HUES6 (cell line): ENCODE measurements at regions not wholly inside any gene's neighbourhood (a gene's known extent, or its start where the extent isn't known, plus 50 kb on each side); places are given as distances from the start of the nearest gene placed in this dataset.

Experiments
- H3K27ac ChIP-seq: 2 replicates; pipeline ENCODE4 v1.7.0; 2013; ENCODE audit warnings: low read depth, mild to moderate bottlenecking, low read length, inconsistent platforms
- H3K27me3 ChIP-seq: 2 replicates; pipeline ENCODE4 v1.6.1; 2013; ENCODE audit warnings: low read length; ENCODE audit not compliant: control insufficient read depth, insufficient read depth
- H3K36me3 ChIP-seq: 2 replicates; pipeline ENCODE4 v1.6.1; 2013; ENCODE audit warnings: low read length; ENCODE audit not compliant: control insufficient read depth, insufficient read depth
- H3K4me1 ChIP-seq: 2 replicates; pipeline ENCODE4 v1.6.1; 2013; ENCODE audit warnings: low read length; ENCODE audit not compliant: control insufficient read depth, insufficient read depth
- H3K4me3 ChIP-seq: 2 replicates; pipeline ENCODE4 v1.5.1; 2013; ENCODE audit warnings: low read depth, low read length
- H3K9ac ChIP-seq: one replicate; pipeline ENCODE4 v1.6.1; 2013; ENCODE audit warnings: mild to moderate bottlenecking, low read length
- H3K9me3 ChIP-seq: 2 replicates; pipeline ENCODE4 v1.6.1; 2013; ENCODE audit warnings: low read depth, low read length; ENCODE audit not compliant: control insufficient read depth, insufficient read depth

- no peaks in the 10 kb centered on the region for H3K36me3 ChIP-seq
- no peaks in the 10 kb centered on the region for H3K9me3 ChIP-seq
- H3K9ac ChIP-seq, result no peak overlapping the region
- H3K27ac ChIP-seq, result peak overlapping the region; percentile 62; the same call in 1 of the 2 replicates
- peak overlapping the region; percentile 20; the same call in 1 of the 2 replicates for H3K4me3 ChIP-seq
- H3K27me3 ChIP-seq, result no peaks in the 10 kb centered on the region
- H3K4me1 ChIP-seq, result peaks cover 34% of the 10 kb centered on the region
Measured at GRCh38 chr1:232538224-232538942, 91.5 kb downstream of the SIPA1L2 start.

- H3K27ac ChIP-seq, result no peak overlapping the region
- H3K4me1 ChIP-seq, result peaks cover 34% of the 10 kb centered on the region
- no peak overlapping the region for H3K9ac ChIP-seq
- H3K27me3 ChIP-seq, result no peaks in the 10 kb centered on the region
- H3K36me3 ChIP-seq, result peaks cover 5% of the 10 kb centered on the region; the same call in 1 of the 2 replicates
- no peak overlapping the region for H3K4me3 ChIP-seq
- H3K9me3 ChIP-seq, result no peaks in the 10 kb centered on the region
Measured at GRCh38 chr1:232534552-232535517, 95.1 kb downstream of the SIPA1L2 start.

- Histone ChIP-seq H3K4me3 (no peak overlapping the region), H3K27ac (no peak overlapping the region), H3K27me3 (no peaks in the 10 kb centered on the region), H3K9ac (no peak overlapping the region), H3K4me1 (peaks cover 20% of the 10 kb centered on the region), H3K36me3 (peaks cover 5% of the 10 kb centered on the region; the same call in 1 of the 2 replicates), H3K9me3 (no peaks in the 10 kb centered on the region)
Measured at GRCh38 chr1:232533328-232533727, 96.6 kb downstream of the SIPA1L2 start.

GRCh38 chr1:232532901-232533300 is 97.0 kb downstream of the SIPA1L2 start:
- Histone ChIP-seq H3K4me3 (no peak overlapping the region), H3K27me3 (no peaks in the 10 kb centered on the region), H3K4me1 (peaks cover 16% of the 10 kb centered on the region), H3K9ac (no peak overlapping the region), H3K27ac (no peak overlapping the region), H3K36me3 (peaks cover 5% of the 10 kb centered on the region; the same call in 1 of the 2 replicates), H3K9me3 (no peaks in the 10 kb centered on the region)

- no peaks in the 10 kb centered on the region for H3K9me3 ChIP-seq
- H3K4me1 ChIP-seq, result peaks cover 15% of the 10 kb centered on the region; the same call in 1 of the 2 replicates
- H3K27me3 ChIP-seq, result no peaks in the 10 kb centered on the region
- H3K9ac ChIP-seq, result no peak overlapping the region
- H3K27ac ChIP-seq, result no peak overlapping the region
- H3K36me3 ChIP-seq, result peaks cover 5% of the 10 kb centered on the region; the same call in 1 of the 2 replicates
- no peak overlapping the region for H3K4me3 ChIP-seq
Measured at GRCh38 chr1:232531291-232531690, 98.6 kb downstream of the SIPA1L2 start.

- Histone ChIP-seq H3K4me3 (no peak overlapping the region), H3K9ac (no peak overlapping the region), H3K9me3 (no peaks in the 10 kb centered on the region), H3K36me3 (peaks cover 5% of the 10 kb centered on the region; the same call in 1 of the 2 replicates), H3K4me1 (peaks cover 12% of the 10 kb centered on the region; the same call in 1 of the 2 replicates), H3K27ac (no peak overlapping the region), H3K27me3 (no peaks in the 10 kb centered on the region)
Measured at GRCh38 chr1:232529747-232530146, 100.2 kb downstream of the SIPA1L2 start.

GRCh38 chr1:232528472-232529089 is 101.4 kb downstream of the SIPA1L2 start:
- H3K9ac ChIP-seq, result no peak overlapping the region
- no peak overlapping the region for H3K27ac ChIP-seq

GRCh38 chr1:232524056-232524455 is 105.9 kb downstream of the SIPA1L2 start:
- no peak overlapping the region for H3K9ac ChIP-seq
- no peak overlapping the region for H3K4me3 ChIP-seq
- H3K27ac ChIP-seq, result no peak overlapping the region
- no peaks in the 10 kb centered on the region for H3K9me3 ChIP-seq
- H3K36me3 ChIP-seq, result no peaks in the 10 kb centered on the region
- H3K4me1 ChIP-seq, result peaks cover 17% of the 10 kb centered on the region; the same call in 1 of the 2 replicates
- H3K27me3 ChIP-seq, result no peaks in the 10 kb centered on the region

More at GRCh38 chr1:232528472-232529089, 101.4 kb downstream of the SIPA1L2 start:
- Histone ChIP-seq H3K4me3 (no peak overlapping the region), H3K36me3 (peaks cover 5% of the 10 kb centered on the region; the same call in 1 of the 2 replicates), H3K9me3 (no peaks in the 10 kb centered on the region), H3K4me1 (peaks cover 17% of the 10 kb centered on the region; the same call in 1 of the 2 replicates), H3K27me3 (no peaks in the 10 kb centered on the region)

GRCh38 chr1:232522189-232522588 is 107.7 kb downstream of the SIPA1L2 start:
- H3K9me3 ChIP-seq, result no peaks in the 10 kb centered on the region
- H3K9ac ChIP-seq, result no peak overlapping the region
- H3K27ac ChIP-seq, result no peak overlapping the region
- H3K4me3 ChIP-seq, result no peak overlapping the region
- no peaks in the 10 kb centered on the region for H3K36me3 ChIP-seq
- peaks cover 26% of the 10 kb centered on the region for H3K4me1 ChIP-seq
- no peaks in the 10 kb centered on the region for H3K27me3 ChIP-seq

- no peak overlapping the region for H3K9ac ChIP-seq
- H3K4me3 ChIP-seq, result no peak overlapping the region
- H3K4me1 ChIP-seq, result peaks cover 25% of the 10 kb centered on the region
- no peak overlapping the region for H3K27ac ChIP-seq
- no peaks in the 10 kb centered on the region for H3K27me3 ChIP-seq
- no peaks in the 10 kb centered on the region for H3K9me3 ChIP-seq
- no peaks in the 10 kb centered on the region for H3K36me3 ChIP-seq
Measured at GRCh38 chr1:232521660-232522059, 108.3 kb downstream of the SIPA1L2 start.
